WTC11 (cell line): ENCODE measurements at regions not wholly inside any gene's neighbourhood (a gene's known extent, or its start where the extent isn't known, plus 50 kb on each side); places are given as distances from the start of the nearest gene placed in this dataset.

Source experiments
- ATAC-seq: fragments of 200-7000 bp; cut with Tn5 transposase; 2 replicates; pipeline ENCODE4 v1.10.0; 2021; ENCODE audit warnings: mild to moderate bottlenecking, moderate library complexity
- CTCF ChIA-PET: fragments of 300-600 bp; sonication (Branson Sonifier 250); formaldehyde crosslinking; loops from one replicate; lab custom pipeline; 2021; ENCODE audit warnings: antibody characterized with exemption; lab: Charles Lee
- POLR2A ChIA-PET: fragments of 350-600 bp; sonication (Branson Sonifier 250); formaldehyde crosslinking; loops from one replicate; lab custom pipeline; 2021; ENCODE audit warnings: antibody characterized with exemption; lab: Charles Lee
- DNase-seq: peaks from one replicate; pipeline ENCODE4 v3.0.0; 2021; ENCODE audit warnings: low spot score
- H3K27ac Mint-ChIP-seq: 2 replicates; pipeline ENCODE4 v1.8.0; 2021; ENCODE audit warnings: mixed read lengths
- H3K27me3 Mint-ChIP-seq: 2 replicates; pipeline ENCODE4 v1.8.0; 2021; ENCODE audit warnings: low read depth, mild to moderate bottlenecking, moderate library complexity, mixed read lengths
- H3K36me3 Mint-ChIP-seq: 2 replicates; pipeline ENCODE4 v1.8.0; 2021; ENCODE audit warnings: mixed read lengths
- H3K4me1 Mint-ChIP-seq: 2 replicates; pipeline ENCODE4 v1.8.0; 2022; ENCODE audit warnings: mixed read lengths
- H3K4me3 Mint-ChIP-seq: 2 replicates; pipeline ENCODE4 v1.8.0; 2021; ENCODE audit warnings: mild to moderate bottlenecking, moderate library complexity, mixed read lengths
- H3K9me3 Mint-ChIP-seq: 2 replicates; pipeline ENCODE4 v1.8.0; 2021; ENCODE audit warnings: mixed read lengths
- CREB1 ChIP-seq: sonication (generic); formaldehyde crosslinking; IDR thresholded peaks from 2 replicates; pipeline ENCODE4 v1.8.0; 2023; ENCODE audit warnings: mild to moderate bottlenecking, missing genetic modification reagents
- EMX1 ChIP-seq: fragments of 250-450 bp; sonication (Bioruptor Pico); IDR thresholded peaks from 2 replicates; pipeline ENCODE4 v1.8.0; 2021; ENCODE audit warnings: mild to moderate bottlenecking
- FOXK1 ChIP-seq: sonication (generic); formaldehyde crosslinking; IDR thresholded peaks from 2 replicates; pipeline ENCODE4 v1.8.0; 2022; ENCODE audit warnings: mild to moderate bottlenecking, moderate library complexity, missing genetic modification reagents
- GRHL2 ChIP-seq: fragments of 250-450 bp; sonication (Bioruptor Pico); IDR thresholded peaks from 2 replicates; pipeline ENCODE4 v1.8.0; 2022; ENCODE audit warnings: mild to moderate bottlenecking, moderate library complexity; ENCODE audit not compliant: insufficient replicate concordance, severe bottlenecking
- HMGA2 ChIP-seq: fragments of 250-450 bp; sonication (Bioruptor Pico); IDR thresholded peaks from 2 replicates; pipeline ENCODE4 v1.4.0; 2021; ENCODE audit warnings: mild to moderate bottlenecking, moderate library complexity
- JAZF1 ChIP-seq: fragments of 250-450 bp; sonication (Bioruptor Pico); IDR thresholded peaks from 2 replicates; pipeline ENCODE4 v1.9.0; 2021; ENCODE audit warnings: moderate library complexity, mild to moderate bottlenecking, inconsistent platforms
- NFATC4 ChIP-seq: fragments of 250-450 bp; sonication (Bioruptor Pico); IDR thresholded peaks from 2 replicates; pipeline ENCODE4 v1.9.0; 2021; ENCODE audit warnings: mild to moderate bottlenecking
- NFE2L1 ChIP-seq: sonication (generic); formaldehyde crosslinking; IDR thresholded peaks from 2 replicates; pipeline ENCODE4 v1.8.1; 2023; ENCODE audit warnings: missing genetic modification reagents
- NR1H2 ChIP-seq: sonication (generic); formaldehyde crosslinking; IDR thresholded peaks from 2 replicates; pipeline ENCODE4 v1.9.0; 2021; ENCODE audit warnings: mild to moderate bottlenecking, moderate library complexity, missing genetic modification reagents
- RELA ChIP-seq: sonication (generic); formaldehyde crosslinking; IDR thresholded peaks from 2 replicates; pipeline ENCODE4 v1.8.1; 2022; ENCODE audit warnings: missing genetic modification reagents, mild to moderate bottlenecking, borderline replicate concordance
- ZBTB21 ChIP-seq: sonication (generic); formaldehyde crosslinking; IDR thresholded peaks from 2 replicates; pipeline ENCODE4 v1.8.1; 2023; ENCODE audit warnings: mild to moderate bottlenecking, missing genetic modification reagents, borderline replicate concordance
- ZNF121 ChIP-seq: sonication (generic); formaldehyde crosslinking; IDR thresholded peaks from 2 replicates; pipeline ENCODE4 v1.8.0; 2023; ENCODE audit warnings: missing genetic modification reagents
- TF ChIP-seq, protein P1 (sequence below): sonication (generic); formaldehyde crosslinking; IDR thresholded peaks from 2 replicates; pipeline ENCODE4 v1.8.1; 2023; ENCODE audit warnings: mild to moderate bottlenecking, missing genetic modification reagents, moderate library complexity
- TF ChIP-seq, protein P2 (sequence below): sonication (generic); formaldehyde crosslinking; IDR thresholded peaks from 2 replicates; pipeline ENCODE4 v1.8.1; 2022; ENCODE audit warnings: mild to moderate bottlenecking, moderate library complexity, missing genetic modification reagents
- TF ChIP-seq, protein P3 (sequence below): sonication (generic); formaldehyde crosslinking; IDR thresholded peaks from 2 replicates; pipeline ENCODE4 v1.8.0; 2022; ENCODE audit warnings: mild to moderate bottlenecking, missing genetic modification reagents
- TF ChIP-seq, protein P4 (sequence below): sonication (generic); formaldehyde crosslinking; IDR thresholded peaks from 2 replicates; pipeline ENCODE4 v1.8.0; 2022; ENCODE audit warnings: missing genetic modification reagents
- TF ChIP-seq, protein P5 (sequence below): fragments of 250-450 bp; sonication (Bioruptor Pico); conservative IDR thresholded peaks from 2 replicates; pipeline ENCODE4 v1.9.0; 2021; ENCODE audit warnings: mild to moderate bottlenecking
- TF ChIP-seq, protein P6 (sequence below): sonication (generic); formaldehyde crosslinking; IDR thresholded peaks from 2 replicates; pipeline ENCODE4 v1.8.0; 2023; ENCODE audit warnings: missing genetic modification reagents
- TF ChIP-seq, protein P7 (sequence below): sonication (generic); formaldehyde crosslinking; IDR thresholded peaks from 2 replicates; pipeline ENCODE4 v1.8.0; 2022; ENCODE audit warnings: mild to moderate bottlenecking, missing genetic modification reagents
- TF ChIP-seq, protein P8 (sequence below): fragments of 250-450 bp; sonication (Bioruptor Pico); IDR thresholded peaks from 2 replicates; pipeline ENCODE4 v2.1.2; 2022; ENCODE audit warnings: mild to moderate bottlenecking, moderate library complexity
- TF ChIP-seq, protein P9 (sequence below): sonication (generic); formaldehyde crosslinking; IDR thresholded peaks from 2 replicates; pipeline ENCODE4 v1.8.1; 2022; ENCODE audit warnings: mild to moderate bottlenecking, missing genetic modification reagents, moderate library complexity, borderline replicate concordance

DNA sequence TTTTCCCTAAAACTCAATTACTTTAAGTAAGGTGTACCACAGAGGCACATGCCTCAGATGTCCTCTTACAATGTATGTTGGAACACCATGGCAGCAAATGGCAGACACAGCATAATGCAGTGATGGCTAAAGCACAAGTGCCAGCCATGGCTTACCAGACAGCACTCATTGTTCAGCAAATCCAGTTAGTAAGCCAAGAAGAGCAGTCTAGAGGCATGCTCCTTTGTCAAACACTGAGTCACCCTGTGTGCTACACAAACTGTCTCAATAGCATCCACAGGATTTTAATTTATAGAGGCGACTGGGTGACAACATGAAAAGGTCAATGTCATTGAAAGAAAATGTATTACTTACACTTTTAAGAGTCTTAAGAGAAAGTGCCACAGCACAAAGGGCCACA lies 140.6 kb downstream of the KCNA4 start (continued):
- TF ChIP-seq NR1H2 (CRISPR knock-in tag) (no peak), GRHL2 (CRISPR knock-in tag) (no peak), NFE2L1 (no peak), ZBTB21 (CRISPR knock-in tag) (no peak), EMX1 (CRISPR knock-in tag) (no peak)
- TF ChIP-seq, protein P1, sequence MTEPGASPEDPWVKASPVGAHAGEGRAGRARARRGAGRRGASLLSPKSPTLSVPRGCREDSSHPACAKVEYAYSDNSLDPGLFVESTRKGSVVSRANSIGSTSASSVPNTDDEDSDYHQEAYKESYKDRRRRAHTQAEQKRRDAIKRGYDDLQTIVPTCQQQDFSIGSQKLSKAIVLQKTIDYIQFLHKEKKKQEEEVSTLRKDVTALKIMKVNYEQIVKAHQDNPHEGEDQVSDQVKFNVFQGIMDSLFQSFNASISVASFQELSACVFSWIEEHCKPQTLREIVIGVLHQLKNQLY = no peak
- TF ChIP-seq, protein P2, sequence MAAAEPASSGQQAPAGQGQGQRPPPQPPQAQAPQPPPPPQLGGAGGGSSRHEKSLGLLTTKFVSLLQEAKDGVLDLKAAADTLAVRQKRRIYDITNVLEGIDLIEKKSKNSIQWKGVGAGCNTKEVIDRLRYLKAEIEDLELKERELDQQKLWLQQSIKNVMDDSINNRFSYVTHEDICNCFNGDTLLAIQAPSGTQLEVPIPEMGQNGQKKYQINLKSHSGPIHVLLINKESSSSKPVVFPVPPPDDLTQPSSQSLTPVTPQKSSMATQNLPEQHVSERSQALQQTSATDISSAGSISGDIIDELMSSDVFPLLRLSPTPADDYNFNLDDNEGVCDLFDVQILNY (CRISPR knock-in tag) = no peak
- TF ChIP-seq, protein P3, sequence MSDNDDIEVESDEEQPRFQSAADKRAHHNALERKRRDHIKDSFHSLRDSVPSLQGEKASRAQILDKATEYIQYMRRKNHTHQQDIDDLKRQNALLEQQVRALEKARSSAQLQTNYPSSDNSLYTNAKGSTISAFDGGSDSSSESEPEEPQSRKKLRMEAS (CRISPR knock-in tag) = no peak
- TF ChIP-seq, protein P4, sequence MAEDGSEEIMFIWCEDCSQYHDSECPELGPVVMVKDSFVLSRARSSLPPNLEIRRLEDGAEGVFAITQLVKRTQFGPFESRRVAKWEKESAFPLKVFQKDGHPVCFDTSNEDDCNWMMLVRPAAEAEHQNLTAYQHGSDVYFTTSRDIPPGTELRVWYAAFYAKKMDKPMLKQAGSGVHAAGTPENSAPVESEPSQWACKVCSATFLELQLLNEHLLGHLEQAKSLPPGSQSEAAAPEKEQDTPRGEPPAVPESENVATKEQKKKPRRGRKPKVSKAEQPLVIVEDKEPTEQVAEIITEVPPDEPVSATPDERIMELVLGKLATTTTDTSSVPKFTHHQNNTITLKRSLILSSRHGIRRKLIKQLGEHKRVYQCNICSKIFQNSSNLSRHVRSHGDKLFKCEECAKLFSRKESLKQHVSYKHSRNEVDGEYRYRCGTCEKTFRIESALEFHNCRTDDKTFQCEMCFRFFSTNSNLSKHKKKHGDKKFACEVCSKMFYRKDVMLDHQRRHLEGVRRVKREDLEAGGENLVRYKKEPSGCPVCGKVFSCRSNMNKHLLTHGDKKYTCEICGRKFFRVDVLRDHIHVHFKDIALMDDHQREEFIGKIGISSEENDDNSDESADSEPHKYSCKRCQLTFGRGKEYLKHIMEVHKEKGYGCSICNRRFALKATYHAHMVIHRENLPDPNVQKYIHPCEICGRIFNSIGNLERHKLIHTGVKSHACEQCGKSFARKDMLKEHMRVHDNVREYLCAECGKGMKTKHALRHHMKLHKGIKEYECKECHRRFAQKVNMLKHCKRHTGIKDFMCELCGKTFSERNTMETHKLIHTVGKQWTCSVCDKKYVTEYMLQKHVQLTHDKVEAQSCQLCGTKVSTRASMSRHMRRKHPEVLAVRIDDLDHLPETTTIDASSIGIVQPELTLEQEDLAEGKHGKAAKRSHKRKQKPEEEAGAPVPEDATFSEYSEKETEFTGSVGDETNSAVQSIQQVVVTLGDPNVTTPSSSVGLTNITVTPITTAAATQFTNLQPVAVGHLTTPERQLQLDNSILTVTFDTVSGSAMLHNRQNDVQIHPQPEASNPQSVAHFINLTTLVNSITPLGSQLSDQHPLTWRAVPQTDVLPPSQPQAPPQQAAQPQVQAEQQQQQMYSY (CRISPR knock-in tag) = no peak

DNA sequence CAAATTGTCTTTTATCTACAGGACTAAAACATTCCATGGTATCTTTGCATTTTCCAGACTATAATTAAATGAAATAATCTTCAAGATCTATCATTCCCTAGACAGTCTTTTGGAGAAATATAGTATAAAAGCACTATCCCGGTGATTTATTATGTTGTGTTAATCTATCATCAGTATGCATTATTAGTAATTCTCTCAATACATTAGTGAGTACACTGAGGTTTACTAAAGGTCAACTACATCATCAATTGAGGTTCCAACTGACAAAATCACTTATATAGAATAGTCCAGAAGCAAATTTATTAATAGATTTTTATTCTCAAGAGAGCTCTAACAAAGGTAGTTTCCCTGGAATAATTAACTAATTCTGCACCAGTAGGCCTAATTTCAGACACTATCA lies 169.6 kb downstream of the KCNA4 start:
- no peak for TF ChIP-seq JAZF1
- TF ChIP-seq, protein P5, sequence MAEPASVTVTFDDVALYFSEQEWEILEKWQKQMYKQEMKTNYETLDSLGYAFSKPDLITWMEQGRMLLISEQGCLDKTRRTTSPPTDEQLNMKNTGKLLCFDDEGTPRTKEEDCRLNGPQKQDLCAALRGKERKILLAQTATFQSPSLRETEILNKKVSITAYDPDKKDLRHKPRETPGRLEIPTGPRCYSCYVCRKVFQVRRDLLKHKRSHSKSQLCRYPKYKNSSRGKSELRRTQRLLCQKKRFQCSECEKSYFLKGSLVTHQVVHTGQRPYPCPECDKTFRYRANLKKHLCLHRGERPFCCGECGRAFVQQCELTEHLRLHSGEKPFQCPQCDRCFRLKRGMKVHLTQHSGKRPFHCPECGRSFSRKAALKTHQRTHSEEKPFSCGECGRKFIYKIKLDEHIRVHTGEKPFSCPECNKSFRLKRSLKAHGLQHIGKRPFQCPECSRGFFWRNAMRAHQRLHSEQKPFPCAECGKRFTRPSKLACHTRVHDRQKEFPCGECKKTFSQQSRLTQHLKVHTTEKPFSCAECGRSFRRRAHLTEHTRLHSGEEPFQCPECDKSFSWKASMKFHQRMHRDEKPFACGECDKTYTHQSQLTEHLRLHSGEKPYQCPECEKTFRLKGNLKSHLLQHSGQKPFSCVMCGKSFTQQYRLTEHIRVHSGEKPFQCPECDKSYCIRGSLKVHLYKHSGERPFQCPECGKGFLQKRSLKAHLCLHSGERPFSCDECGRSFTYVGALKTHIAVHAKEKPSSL = no peak
- TF ChIP-seq, protein P6, sequence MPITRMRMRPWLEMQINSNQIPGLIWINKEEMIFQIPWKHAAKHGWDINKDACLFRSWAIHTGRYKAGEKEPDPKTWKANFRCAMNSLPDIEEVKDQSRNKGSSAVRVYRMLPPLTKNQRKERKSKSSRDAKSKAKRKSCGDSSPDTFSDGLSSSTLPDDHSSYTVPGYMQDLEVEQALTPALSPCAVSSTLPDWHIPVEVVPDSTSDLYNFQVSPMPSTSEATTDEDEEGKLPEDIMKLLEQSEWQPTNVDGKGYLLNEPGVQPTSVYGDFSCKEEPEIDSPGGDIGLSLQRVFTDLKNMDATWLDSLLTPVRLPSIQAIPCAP (CRISPR knock-in tag) = no peak
- TF ChIP-seq, protein P7, sequence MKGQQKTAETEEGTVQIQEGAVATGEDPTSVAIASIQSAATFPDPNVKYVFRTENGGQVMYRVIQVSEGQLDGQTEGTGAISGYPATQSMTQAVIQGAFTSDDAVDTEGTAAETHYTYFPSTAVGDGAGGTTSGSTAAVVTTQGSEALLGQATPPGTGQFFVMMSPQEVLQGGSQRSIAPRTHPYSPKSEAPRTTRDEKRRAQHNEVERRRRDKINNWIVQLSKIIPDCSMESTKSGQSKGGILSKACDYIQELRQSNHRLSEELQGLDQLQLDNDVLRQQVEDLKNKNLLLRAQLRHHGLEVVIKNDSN (CRISPR knock-in tag) = no peak
- no peak for ATAC-seq
- ChIA-PET POLR2A (no interaction called here), CTCF (no interaction called here)
- Mint-ChIP-seq H3K36me3 (no peaks in the 10 kb centered on the region), H3K4me3 (no peak overlapping the region), H3K27ac (no peak overlapping the region), H3K9me3 (no peaks in the 10 kb centered on the region; the same call in 1 of the 2 replicates), H3K4me1 (peaks cover 5% of the 10 kb centered on the region), H3K27me3 (peaks cover 3% of the 10 kb centered on the region; the same call in 1 of the 2 replicates)
- DNase-seq = no peak

DNA sequence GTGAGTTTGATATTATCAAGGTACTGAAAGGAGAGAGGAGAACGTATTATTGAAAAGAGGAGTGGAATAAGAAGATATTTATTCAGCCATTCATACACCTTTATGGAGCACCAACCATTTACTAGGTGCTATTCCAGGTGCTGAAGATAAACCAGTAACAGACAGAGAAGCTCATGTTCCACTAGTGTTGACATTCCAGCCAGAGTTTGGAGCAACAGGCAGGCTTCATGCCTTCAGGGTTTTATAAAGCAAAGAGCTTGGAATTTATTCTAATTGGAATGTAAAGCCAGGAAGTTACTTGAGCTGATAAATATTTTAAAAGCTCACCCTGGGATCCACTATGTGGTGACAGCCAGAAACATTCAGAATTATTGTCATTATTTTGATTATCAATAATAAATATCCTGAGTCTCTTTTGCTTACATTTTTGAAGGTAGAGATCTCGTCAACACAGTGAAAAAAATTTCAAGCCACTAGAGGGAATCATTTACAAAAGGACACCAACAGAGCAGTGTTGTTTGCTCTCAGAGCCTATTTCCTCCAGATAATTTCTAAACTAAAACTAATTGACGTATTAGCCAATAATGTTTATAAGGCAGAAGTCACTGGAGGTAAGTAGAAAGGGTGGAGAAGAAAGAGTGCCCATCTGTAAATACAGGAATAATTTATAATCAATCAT lies 172.0 kb downstream of the KCNA4 start:
- ATAC-seq (peak; percentile 62), DNase-seq (no peak)
- ChIA-PET CTCF (interaction anchor here (1.1 kb wide), 1 partner anchor 396 kb away, joined by 3 read pairs; no protein-coding TSS in a partner anchor), POLR2A (no interaction called here)
- H3K9me3 Mint-ChIP-seq = no peaks in the 10 kb centered on the region; the same call in 1 of the 2 replicates
- H3K27me3 Mint-ChIP-seq = peaks cover 3% of the 10 kb centered on the region; the same call in 1 of the 2 replicates
- H3K4me1 Mint-ChIP-seq = peaks cover 5% of the 10 kb centered on the region
- no peaks in the 10 kb centered on the region for H3K36me3 Mint-ChIP-seq
- no peak overlapping the region for H3K27ac Mint-ChIP-seq
- H3K4me3 Mint-ChIP-seq = no peak overlapping the region
- TF ChIP-seq CREB1 (no peak), NFE2L1 (no peak), HMGA2 (no peak), NFATC4 (CRISPR knock-in tag) (no peak), ZNF121 (no peak), RELA (CRISPR knock-in tag) (no peak), FOXK1 (no peak)
- TF ChIP-seq, protein P8, sequence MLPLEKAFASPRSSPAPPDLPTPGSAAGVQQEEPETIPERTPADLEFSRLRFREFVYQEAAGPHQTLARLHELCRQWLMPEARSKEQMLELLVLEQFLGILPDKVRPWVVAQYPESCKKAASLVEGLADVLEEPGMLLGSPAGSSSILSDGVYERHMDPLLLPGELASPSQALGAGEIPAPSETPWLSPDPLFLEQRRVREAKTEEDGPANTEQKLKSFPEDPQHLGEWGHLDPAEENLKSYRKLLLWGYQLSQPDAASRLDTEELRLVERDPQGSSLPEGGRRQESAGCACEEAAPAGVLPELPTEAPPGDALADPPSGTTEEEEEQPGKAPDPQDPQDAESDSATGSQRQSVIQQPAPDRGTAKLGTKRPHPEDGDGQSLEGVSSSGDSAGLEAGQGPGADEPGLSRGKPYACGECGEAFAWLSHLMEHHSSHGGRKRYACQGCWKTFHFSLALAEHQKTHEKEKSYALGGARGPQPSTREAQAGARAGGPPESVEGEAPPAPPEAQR = no peak
- TF ChIP-seq, protein P9, sequence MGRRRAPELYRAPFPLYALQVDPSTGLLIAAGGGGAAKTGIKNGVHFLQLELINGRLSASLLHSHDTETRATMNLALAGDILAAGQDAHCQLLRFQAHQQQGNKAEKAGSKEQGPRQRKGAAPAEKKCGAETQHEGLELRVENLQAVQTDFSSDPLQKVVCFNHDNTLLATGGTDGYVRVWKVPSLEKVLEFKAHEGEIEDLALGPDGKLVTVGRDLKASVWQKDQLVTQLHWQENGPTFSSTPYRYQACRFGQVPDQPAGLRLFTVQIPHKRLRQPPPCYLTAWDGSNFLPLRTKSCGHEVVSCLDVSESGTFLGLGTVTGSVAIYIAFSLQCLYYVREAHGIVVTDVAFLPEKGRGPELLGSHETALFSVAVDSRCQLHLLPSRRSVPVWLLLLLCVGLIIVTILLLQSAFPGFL (CRISPR knock-in tag) = no peak
